HEK293 (cell line): ENCODE measurements at regions not wholly inside any gene's neighbourhood (a gene's known extent, or its start where the extent isn't known, plus 50 kb on each side); places are given as distances from the start of the nearest gene placed in this dataset.

Source experiments
- CTCF ChIA-PET: fragments of 350-600 bp; formaldehyde crosslinking; extraction: SDS; loops from one replicate; lab custom pipeline; 2021; ENCODE audit warnings: antibody characterized with exemption; lab: Yijun Ruan, JAX
- POLR2A ChIA-PET: fragments of 300-600 bp; formaldehyde crosslinking; extraction: SDS; loops from one replicate; lab custom pipeline; 2020; ENCODE audit warnings: antibody characterized with exemption, inconsistent platforms; lab: Yijun Ruan, JAX
- H3K27ac ChIP-seq: fragments of 200-500 bp; sonication (Bioruptor generic); 2 replicates; pipeline ENCODE4 v1.5.1; 2014; ENCODE audit warnings: low read depth, low read length, control low read depth, inconsistent platforms; ENCODE audit errors: extremely low read depth
- H3K36me3 ChIP-seq, 2 experiments: fragments of 200-500 bp in 1 of 2; sonication (Bioruptor generic) in 1 of 2; 1 replicate in 1 of 2; 2 replicates in 1 of 2; pipeline ENCODE4 v1.5.1; 2014 to 2017; ENCODE audit warnings: inconsistent platforms in 2 of 2, low read length in 2 of 2; ENCODE audit not compliant: control insufficient read depth in 2 of 2, insufficient read depth in 1 of 2
- H3K4me1 ChIP-seq: fragments of 200-500 bp; sonication (Bioruptor generic); 2 replicates; pipeline ENCODE4 v1.5.1; 2014; ENCODE audit warnings: mild to moderate bottlenecking, low read length, inconsistent platforms; ENCODE audit not compliant: control insufficient read depth, insufficient read depth
- H3K4me3 ChIP-seq: 2 replicates; pipeline ENCODE4 v1.5.1; 2011; ENCODE audit warnings: low read depth, mild to moderate bottlenecking, control low read depth, low read length, moderate library complexity
- H3K9me3 ChIP-seq: fragments of 200-500 bp; sonication (Bioruptor generic); 2 replicates; pipeline ENCODE4 v1.5.1; 2014; ENCODE audit warnings: low read depth, low read length, inconsistent platforms; ENCODE audit not compliant: control insufficient read depth, insufficient read depth
- HIC1 ChIP-seq: fragments of 450-650 bp; formaldehyde crosslinking; IDR thresholded peaks from 2 replicates; pipeline ENCODE4 v1.5.1; 2016; ENCODE audit warnings: missing biosample characterization, missing genetic modification characterization
- KLF10 ChIP-seq: fragments of 450-650 bp; IDR thresholded peaks from 2 replicates; pipeline ENCODE4 v1.5.1; 2018; ENCODE audit warnings: missing biosample characterization, mild to moderate bottlenecking, missing genetic modification characterization
- KLF9 ChIP-seq: fragments of 450-650 bp; formaldehyde crosslinking; IDR thresholded peaks from 2 replicates; pipeline ENCODE4 v1.5.1; 2016; ENCODE audit warnings: missing biosample characterization, missing genetic modification characterization, low read depth
- RBAK ChIP-seq: fragments of 450-650 bp; formaldehyde crosslinking; IDR thresholded peaks from 2 replicates; pipeline ENCODE4 v1.5.1; 2016; ENCODE audit warnings: missing biosample characterization, missing genetic modification characterization
- ZNF112 ChIP-seq: fragments of 450-650 bp; formaldehyde crosslinking; IDR thresholded peaks from 2 replicates; pipeline ENCODE4 v1.5.0; 2017; ENCODE audit warnings: missing biosample characterization, missing genetic modification characterization
- ZNF140 ChIP-seq: fragments of 450-650 bp; formaldehyde crosslinking; IDR thresholded peaks from 2 replicates; pipeline ENCODE4 v1.5.1; 2016; ENCODE audit warnings: missing biosample characterization, missing genetic modification characterization
- ZNF202 ChIP-seq: fragments of 450-650 bp; formaldehyde crosslinking; IDR thresholded peaks from 2 replicates; pipeline ENCODE4 v1.5.1; 2016; ENCODE audit warnings: missing biosample characterization, missing genetic modification characterization, borderline replicate concordance
- ZNF214 ChIP-seq: fragments of 450-650 bp; formaldehyde crosslinking; IDR thresholded peaks from 2 replicates; pipeline ENCODE4 v1.5.1; 2017; ENCODE audit warnings: missing biosample characterization, mild to moderate bottlenecking, missing genetic modification characterization, borderline replicate concordance
- ZNF248 ChIP-seq: fragments of 450-650 bp; formaldehyde crosslinking; IDR thresholded peaks from 2 replicates; pipeline ENCODE4 v1.5.1; 2017; ENCODE audit warnings: missing biosample characterization, missing genetic modification characterization
- ZNF26 ChIP-seq: fragments of 450-650 bp; formaldehyde crosslinking; IDR thresholded peaks from 2 replicates; pipeline ENCODE4 v1.5.1; 2016; ENCODE audit warnings: missing biosample characterization, missing genetic modification characterization
- ZNF274 ChIP-seq, 2 experiments: fragments of 200-500 bp in 1 of 2; fragments of 450-650 bp in 1 of 2; sonication (Bioruptor generic) in 1 of 2; formaldehyde crosslinking in 1 of 2; IDR thresholded peaks; 2 replicates each; pipeline versions ENCODE4 v1.5.1 to v1.6.1; 2014 to 2016; ENCODE audit warnings: borderline replicate concordance in 1 of 2, inconsistent platforms in 1 of 2, low read length in 1 of 2, missing biosample characterization in 1 of 2, missing genetic modification characterization in 1 of 2
- ZNF280C ChIP-seq: fragments of 450-650 bp; formaldehyde crosslinking; IDR thresholded peaks from 2 replicates; pipeline ENCODE4 v1.5.1; 2016; ENCODE audit warnings: missing biosample characterization, missing genetic modification characterization
- ZNF324 ChIP-seq: fragments of 450-650 bp; formaldehyde crosslinking; IDR thresholded peaks from 2 replicates; pipeline ENCODE4 v1.5.1; 2016; ENCODE audit warnings: missing biosample characterization, missing genetic modification characterization
- ZNF362 ChIP-seq: fragments of 450-650 bp; formaldehyde crosslinking; IDR thresholded peaks from 2 replicates; pipeline ENCODE4 v1.5.1; 2016; ENCODE audit warnings: missing biosample characterization, missing genetic modification characterization
- ZNF394 ChIP-seq: fragments of 450-650 bp; formaldehyde crosslinking; IDR thresholded peaks from 2 replicates; pipeline ENCODE4 v1.5.1; 2016; ENCODE audit warnings: missing biosample characterization, missing genetic modification characterization, mild to moderate bottlenecking, moderate library complexity, borderline replicate concordance
- ZNF416 ChIP-seq: fragments of 450-650 bp; formaldehyde crosslinking; IDR thresholded peaks from 2 replicates; pipeline ENCODE4 v1.5.1; 2016; ENCODE audit warnings: missing biosample characterization, missing genetic modification characterization
- ZNF548 ChIP-seq: fragments of 450-650 bp; formaldehyde crosslinking; IDR thresholded peaks from 2 replicates; pipeline ENCODE4 v1.5.1; 2016; ENCODE audit warnings: missing biosample characterization, missing genetic modification characterization
- ZNF558 ChIP-seq: fragments of 450-650 bp; formaldehyde crosslinking; IDR thresholded peaks from 2 replicates; pipeline ENCODE4 v1.5.1; 2016; ENCODE audit warnings: missing biosample characterization, missing genetic modification characterization
- ZNF561 ChIP-seq: fragments of 450-650 bp; IDR thresholded peaks from 2 replicates; pipeline ENCODE4 v1.5.1; 2018; ENCODE audit warnings: missing biosample characterization, missing genetic modification characterization, borderline replicate concordance
- ZNF639 ChIP-seq: fragments of 450-650 bp; formaldehyde crosslinking; IDR thresholded peaks from 2 replicates; pipeline ENCODE4 v1.5.1; 2016; ENCODE audit warnings: missing biosample characterization, missing genetic modification characterization
- ZNF660 ChIP-seq: fragments of 450-650 bp; IDR thresholded peaks from 2 replicates; pipeline ENCODE4 v1.5.1; 2018; ENCODE audit warnings: missing biosample characterization, mild to moderate bottlenecking, missing genetic modification characterization
- ZNF785 ChIP-seq: fragments of 450-650 bp; formaldehyde crosslinking; IDR thresholded peaks from 2 replicates; pipeline ENCODE4 v1.5.1; 2016; ENCODE audit warnings: missing biosample characterization, missing genetic modification characterization
- ZSCAN18 ChIP-seq: fragments of 450-650 bp; formaldehyde crosslinking; IDR thresholded peaks from 2 replicates; pipeline ENCODE4 v1.5.1; 2016; ENCODE audit warnings: missing biosample characterization, missing genetic modification characterization

- ChIA-PET POLR2A (no interaction called here), CTCF (interaction anchor here (0.5 to 4.0 kb wide), 9 partner anchors 18 to 668 kb away, joined by 3 to 31 read pairs (median 3); no protein-coding TSS in a partner anchor)
- H3K9me3 ChIP-seq: no peaks in the 10 kb centered on the region
- no peak overlapping the region for H3K4me3 ChIP-seq
- no peak overlapping the region for H3K27ac ChIP-seq
- H3K4me1 ChIP-seq: no peaks in the 10 kb centered on the region
- TF ChIP-seq KLF10 (tag by site-specific recombination) (no peak), ZNF660 (no peak), ZNF548 (tag by site-specific recombination) (no peak), ZNF112 (tag by site-specific recombination) (no peak), ZNF416 (tag by site-specific recombination) (no peak), ZNF26 (no peak), ZNF214 (no peak), ZNF248 (tag by site-specific recombination) (no peak), ZNF785 (tag by site-specific recombination) (no peak), RBAK (tag by site-specific recombination) (no peak), ZNF274 (IDR thresholded peaks at IDR 0.05; ENCODE audit: low read length) (no peak), ZNF274 (tag by site-specific recombination; IDR thresholded peaks at IDR 0.05; ENCODE audit: borderline replicate concordance) (no peak), ZNF140 (tag by site-specific recombination) (no peak), ZNF561 (tag by site-specific recombination) (no peak), ZNF394 (tag by site-specific recombination) (no peak), ZNF362 (tag by site-specific recombination) (no peak), ZNF202 (tag by site-specific recombination) (no peak), ZSCAN18 (tag by site-specific recombination) (no peak)
- no peaks in the 10 kb centered on the region for H3K36me3 ChIP-seq
Measured at GRCh38 chr2:48105848-48106247, 199.6 kb upstream of the FBXO11 start.

GRCh38 chr2:48107326-48107925 lies 201.1 kb upstream of the FBXO11 start:
- H3K27ac ChIP-seq: no peak overlapping the region
- ChIA-PET CTCF (interaction anchor here (0.6 to 4.0 kb wide), 28 partner anchors 10 to 841 kb away, joined by 3 to 31 read pairs (median 4); partner anchors contain the start of gene FBXO11), POLR2A (no interaction called here)
- no peaks in the 10 kb centered on the region for H3K4me1 ChIP-seq
- H3K4me3 ChIP-seq: no peak overlapping the region
- H3K9me3 ChIP-seq: no peaks in the 10 kb centered on the region
- no peaks in the 10 kb centered on the region for H3K36me3 ChIP-seq
- TF ChIP-seq ZNF324 (tag by site-specific recombination): no peak
- no peak for TF ChIP-seq ZNF558 (tag by site-specific recombination)
- TF ChIP-seq ZNF639: no peak
- no peak for TF ChIP-seq HIC1
- no peak for TF ChIP-seq ZNF112 (tag by site-specific recombination)
- TF ChIP-seq KLF9 (tag by site-specific recombination): no peak
- TF ChIP-seq ZNF280C: no peak
